Prostate gland (tissue), 2 donors: ENCODE measurements at regions not wholly inside any gene's neighbourhood (a gene's known extent, or its start where the extent isn't known, plus 50 kb on each side); places are given as distances from the start of the nearest gene placed in this dataset.

Experiments used
- DNase-seq: peaks from one replicate; pipeline ENCODE4 v3.0.0-alpha.2; 2019; ENCODE audit warnings: low spot score
- H3K27ac ChIP-seq, 2 donors: fragments of 200-600 bp; sonication (generic); 2 replicates each; pipeline ENCODE4 v1.5.1; 2017 to 2019
- H3K27me3 ChIP-seq: fragments of 200-600 bp; sonication (generic); replicated peaks from 2 replicates; pipeline ENCODE4 v1.5.1; 2019; ENCODE audit not compliant: insufficient read depth
- H3K36me3 ChIP-seq, 2 donors: fragments of 200-600 bp; sonication (generic); 1 replicate in 1 of 2; 2 replicates in 1 of 2; pipeline versions ENCODE4 v1.5.1 to v1.8.1; 2017 to 2019
- H3K4me1 ChIP-seq: fragments of 200-600 bp; sonication (generic); replicated peaks from 2 replicates; pipeline ENCODE4 v1.5.1; 2019
- H3K4me3 ChIP-seq, 2 donors: fragments of 200-600 bp; sonication (generic); 2 replicates each; pipeline ENCODE4 v1.5.1; 2017 to 2019
- H3K9me3 ChIP-seq: fragments of 200-600 bp; sonication (generic); 2 replicates; pipeline ENCODE4 v1.5.1; 2017
- POLR2A ChIP-seq: fragments of 450-650 bp; IDR thresholded peaks from one replicate; pipeline ENCODE4 v1.6.1; 2016; ENCODE audit warnings: antibody characterized with exemption, mild to moderate bottlenecking
- POLR2AphosphoS5 ChIP-seq: sonication (generic); formaldehyde crosslinking; IDR thresholded peaks from one replicate; pipeline ENCODE4 v1.6.1; 2017; ENCODE audit warnings: antibody characterized with exemption
- WGBS: methylation state at CpG from one replicate; pipeline ENCODE4 v1.1.5; 2018; 5-methylcytosine and 5-hydroxymethylcytosine counted together
- intact Hi-C: fragments of 100-400 bp; cut with DNase I; formaldehyde crosslinking; loops from one replicate; pipeline ENCODE4 v1.14.2; 2022
- TF ChIP-seq, protein P1 (sequence below), 4 experiments: fragments of 200-600 bp in 2 of 4; fragments of 450-650 bp in 2 of 4; sonication (generic) in 2 of 4; IDR thresholded peaks; 1 replicate in 3 of 4; 2 replicates in 1 of 4; pipeline ENCODE4 v1.5.1; 2016 to 2019; ENCODE audit warnings: antibody characterized with exemption in 4 of 4, mild to moderate bottlenecking in 2 of 4, moderate library complexity in 2 of 4

DNA sequence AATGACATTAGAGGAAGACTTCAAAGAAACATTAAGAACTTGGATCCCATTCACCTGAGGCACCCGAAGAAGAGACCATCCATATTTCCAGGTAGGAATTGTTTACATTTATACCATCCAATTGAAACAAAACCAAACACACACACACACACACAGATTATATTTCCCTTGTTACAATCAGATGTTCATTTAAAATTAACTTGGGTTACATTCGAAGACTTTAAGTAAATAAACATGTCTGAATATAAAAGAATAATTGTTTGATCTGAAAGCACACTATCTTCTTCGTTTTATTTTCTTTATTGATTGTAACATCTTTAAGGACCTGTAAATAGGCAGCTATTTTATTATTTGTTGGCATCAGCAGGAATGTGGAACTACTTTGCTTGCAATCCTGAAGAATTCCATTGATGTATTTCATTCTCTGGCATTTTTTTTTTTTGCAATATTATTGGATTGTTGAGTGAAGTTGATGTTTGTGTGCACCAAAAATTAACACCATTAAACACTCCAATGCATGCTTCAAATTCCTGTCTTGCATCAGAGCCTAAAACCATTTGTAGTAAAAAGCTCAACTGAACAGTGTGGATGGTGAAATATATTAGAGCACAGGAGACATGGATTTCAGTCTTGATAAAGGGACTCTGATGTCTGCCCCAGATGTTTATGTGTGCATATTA, 85.3 kb upstream of the FRY start:
- intact Hi-C loops: no loop called here
- no peak overlapping the region for H3K4me3 ChIP-seq
- H3K27ac ChIP-seq: no peak overlapping the region

DNA sequence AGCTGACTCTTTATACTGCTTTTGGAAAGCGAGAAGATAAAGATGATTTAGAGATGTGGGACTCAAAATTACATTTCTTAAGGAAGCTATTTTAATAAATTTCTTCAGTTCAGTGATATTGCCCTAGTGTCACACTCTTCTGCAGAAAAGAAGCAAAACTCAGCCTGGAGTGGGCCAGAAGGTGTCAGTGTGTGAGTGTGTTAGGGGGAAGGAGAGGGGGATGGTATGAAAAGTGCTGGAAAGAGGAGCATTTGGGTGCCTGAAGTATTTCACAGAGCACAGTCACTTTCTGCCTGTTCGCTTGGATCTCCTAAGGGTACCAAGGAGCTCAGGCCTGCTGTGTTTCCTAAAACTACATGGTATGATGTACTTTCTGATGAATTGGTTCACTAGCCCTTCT, 84.5 kb upstream of the FRY start:
- WGBS: 90% methylated on average over 2 of the region's 2 CpGs
- intact Hi-C loops: no loop called here
- H3K36me3 ChIP-seq: no peaks in the 10 kb centered on the region
- H3K27ac ChIP-seq: no peak overlapping the region
- no peaks in the 10 kb centered on the region for H3K9me3 ChIP-seq
- no peak overlapping the region for H3K4me3 ChIP-seq
- TF ChIP-seq, protein P1, sequence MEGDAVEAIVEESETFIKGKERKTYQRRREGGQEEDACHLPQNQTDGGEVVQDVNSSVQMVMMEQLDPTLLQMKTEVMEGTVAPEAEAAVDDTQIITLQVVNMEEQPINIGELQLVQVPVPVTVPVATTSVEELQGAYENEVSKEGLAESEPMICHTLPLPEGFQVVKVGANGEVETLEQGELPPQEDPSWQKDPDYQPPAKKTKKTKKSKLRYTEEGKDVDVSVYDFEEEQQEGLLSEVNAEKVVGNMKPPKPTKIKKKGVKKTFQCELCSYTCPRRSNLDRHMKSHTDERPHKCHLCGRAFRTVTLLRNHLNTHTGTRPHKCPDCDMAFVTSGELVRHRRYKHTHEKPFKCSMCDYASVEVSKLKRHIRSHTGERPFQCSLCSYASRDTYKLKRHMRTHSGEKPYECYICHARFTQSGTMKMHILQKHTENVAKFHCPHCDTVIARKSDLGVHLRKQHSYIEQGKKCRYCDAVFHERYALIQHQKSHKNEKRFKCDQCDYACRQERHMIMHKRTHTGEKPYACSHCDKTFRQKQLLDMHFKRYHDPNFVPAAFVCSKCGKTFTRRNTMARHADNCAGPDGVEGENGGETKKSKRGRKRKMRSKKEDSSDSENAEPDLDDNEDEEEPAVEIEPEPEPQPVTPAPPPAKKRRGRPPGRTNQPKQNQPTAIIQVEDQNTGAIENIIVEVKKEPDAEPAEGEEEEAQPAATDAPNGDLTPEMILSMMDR (IDR thresholded peaks at IDR 0.05): no peak
- TF ChIP-seq POLR2AphosphoS5 (no peak), POLR2A (no peak)
- peaks cover 3% of the 10 kb centered on the region for H3K4me1 ChIP-seq
- DNase-seq: no peak
- no peaks in the 10 kb centered on the region for H3K27me3 ChIP-seq

More for the DNA sequence above, 85.3 kb upstream of the FRY start:
- Histone ChIP-seq H3K4me1 (peaks cover 3% of the 10 kb centered on the region), H3K9me3 (no peaks in the 10 kb centered on the region), H3K36me3 (no peaks in the 10 kb centered on the region), H3K27me3 (no peaks in the 10 kb centered on the region)
- TF ChIP-seq, protein P1 (IDR thresholded peaks at IDR 0.05): no peak
- TF ChIP-seq POLR2AphosphoS5: peak; percentile 16
- 25% methylated on average over 3 of the region's 3 CpGs for WGBS
- DNase-seq: no peak

DNA sequence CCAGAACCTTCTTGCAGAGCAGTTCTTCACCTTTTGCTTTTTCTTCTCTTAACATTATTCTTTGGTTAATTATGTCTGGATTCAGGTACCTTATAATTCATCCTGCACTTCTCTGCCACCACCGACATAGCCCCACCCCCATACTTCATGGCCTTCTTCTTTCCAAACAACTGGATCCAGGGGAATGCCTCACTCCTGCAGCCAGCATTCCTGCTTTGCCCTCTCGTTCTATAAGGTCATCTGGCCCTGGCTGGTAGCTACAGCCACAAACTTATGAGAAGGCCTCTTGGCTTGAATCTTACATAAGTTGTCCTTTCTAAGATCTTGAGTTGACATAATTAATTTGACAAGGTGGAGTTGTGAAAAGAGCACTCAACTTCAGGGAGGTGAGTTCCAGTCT, 84.1 kb upstream of the FRY start:
- no peak for DNase-seq
- H3K4me1 ChIP-seq: peaks cover 3% of the 10 kb centered on the region
- H3K9me3 ChIP-seq: no peaks in the 10 kb centered on the region
- no peaks in the 10 kb centered on the region for H3K36me3 ChIP-seq
- 70% methylated on average over 2 of the region's 2 CpGs for WGBS
- H3K27me3 ChIP-seq: no peaks in the 10 kb centered on the region
- no peak overlapping the region for H3K4me3 ChIP-seq
- no peak for TF ChIP-seq POLR2AphosphoS5
- TF ChIP-seq, protein P1 (IDR thresholded peaks at IDR 0.05): no peak
- no peak for TF ChIP-seq POLR2A
- H3K27ac ChIP-seq: no peak overlapping the region
- intact Hi-C loops: no loop called here

DNA sequence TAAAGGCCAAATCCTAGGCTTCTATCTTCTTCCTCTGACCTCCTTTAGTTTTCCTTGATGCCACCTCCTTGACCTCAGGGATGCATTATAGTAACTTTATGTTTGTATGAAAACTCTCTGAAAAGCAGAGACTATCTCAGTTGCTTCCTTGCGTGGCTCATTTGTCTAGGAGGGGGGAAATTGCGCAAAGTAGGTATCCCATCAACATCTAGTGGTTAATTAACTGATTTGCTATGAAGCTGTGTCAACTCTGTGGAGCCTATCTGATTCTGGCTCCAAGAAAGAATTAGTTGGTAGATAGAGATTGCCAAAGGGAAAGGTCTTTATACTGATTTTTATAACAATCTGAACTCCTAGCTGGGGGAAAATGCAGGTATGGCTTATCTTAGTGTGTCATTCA, 82.1 kb upstream of the FRY start:
- Histone ChIP-seq H3K27me3 (no peaks in the 10 kb centered on the region), H3K9me3 (no peaks in the 10 kb centered on the region), H3K27ac (no peak overlapping the region), H3K4me1 (peaks cover 3% of the 10 kb centered on the region), H3K36me3 (no peaks in the 10 kb centered on the region), H3K4me3 (no peak overlapping the region)
- TF ChIP-seq, protein P1 (IDR thresholded peaks at IDR 0.05): no peak
- TF ChIP-seq POLR2AphosphoS5: no peak
- intact Hi-C loops: no loop called here
- WGBS: 94% methylated on average over 2 of the region's 2 CpGs
- no peak for DNase-seq

DNA sequence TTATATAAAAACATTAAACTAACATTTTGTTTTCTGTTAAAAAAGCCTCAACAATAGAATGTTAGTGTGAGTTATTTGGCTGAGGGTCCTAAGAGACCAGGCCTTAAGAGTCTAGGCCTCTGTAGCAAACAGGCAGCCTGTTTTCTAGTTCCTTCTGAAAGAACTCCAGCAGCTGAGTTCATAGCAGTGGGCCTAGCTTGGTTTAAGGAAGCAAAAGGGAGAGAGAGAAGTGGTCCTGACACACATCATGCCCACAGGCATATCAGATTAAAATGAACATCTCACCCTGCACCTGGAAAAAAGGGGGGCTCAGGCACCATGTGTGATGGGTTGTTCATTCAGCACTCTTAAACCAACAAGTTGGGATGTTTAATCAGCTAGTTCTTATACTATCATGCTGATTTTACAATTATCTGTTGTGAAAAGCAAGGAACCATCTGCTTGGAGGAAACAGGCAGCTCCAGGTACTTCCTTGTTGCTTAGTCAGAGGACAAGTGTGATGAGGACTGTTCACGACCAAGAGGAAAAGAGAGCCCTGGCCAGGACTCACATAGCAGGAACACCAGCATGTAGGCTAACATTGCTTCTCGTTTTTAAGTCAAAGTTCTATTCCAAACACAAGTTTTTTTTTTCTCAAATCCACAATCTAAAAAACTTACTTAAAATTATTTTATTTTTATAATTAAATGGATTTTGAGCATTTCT, 81.3 kb upstream of the FRY start:
- Histone ChIP-seq H3K4me1 (peaks cover 3% of the 10 kb centered on the region), H3K36me3 (no peaks in the 10 kb centered on the region), H3K9me3 (no peaks in the 10 kb centered on the region), H3K27ac (no peak overlapping the region), H3K27me3 (no peaks in the 10 kb centered on the region), H3K4me3 (no peak overlapping the region)
- WGBS: 74% methylated on average over 2 of the region's 2 CpGs
- intact Hi-C loops: no loop called here
- DNase-seq: no peak
- TF ChIP-seq, protein P1 (IDR thresholded peaks at IDR 0.05): no peak
- TF ChIP-seq POLR2A (no peak), POLR2AphosphoS5 (no peak)
